ENCODE measurements at regions not wholly inside any gene's neighbourhood (a gene's known extent, or its start where the extent isn't known, plus 50 kb on each side); places are given as distances from the start of the nearest gene placed in this dataset.

GRCh38 chr6:125596020-125596419 is 153.4 kb upstream of the HEY2 start:
- TF ChIP-seq ZNF175 (CRISPR knock-in tag; IDR thresholded peaks at IDR 0.05; ENCODE audit: low read depth) (no peak), KAT7 (CRISPR knock-in tag; IDR thresholded peaks at IDR 0.05; ENCODE audit: borderline replicate concordance) (no peak), DPF2 (IDR thresholded peaks at IDR 0.05) (no peak), TAF1 (IDR thresholded peaks at IDR 0.05; ENCODE audit: control insufficient read depth, extremely low read depth, insufficient read depth, low read length, severe bottlenecking) (no peak), ADNP (tag; IDR thresholded peaks at IDR 0.05) (no peak), E2F1 (CRISPR knock-in tag; IDR thresholded peaks at IDR 0.05) (no peak), HDAC6 (IDR thresholded peaks at IDR 0.05; ENCODE audit: low read depth, low read length) (no peak)
